ENCODE measurements at regions not wholly inside any gene's neighbourhood (a gene's known extent, or its start where the extent isn't known, plus 50 kb on each side); places are given as distances from the start of the nearest gene placed in this dataset.
"Not testable (repeated sequence)": the region's sequence is repeated elsewhere in the genome, so short reads cannot be mapped to it uniquely, and the experiment has no call there.

- DNase-seq (ENCODE audit: low read depth, low spot score) = no peak
Observed at GRCh38 chr2:172259827-172260226, 157.1 kb upstream of the DLX2 start.

DNA sequence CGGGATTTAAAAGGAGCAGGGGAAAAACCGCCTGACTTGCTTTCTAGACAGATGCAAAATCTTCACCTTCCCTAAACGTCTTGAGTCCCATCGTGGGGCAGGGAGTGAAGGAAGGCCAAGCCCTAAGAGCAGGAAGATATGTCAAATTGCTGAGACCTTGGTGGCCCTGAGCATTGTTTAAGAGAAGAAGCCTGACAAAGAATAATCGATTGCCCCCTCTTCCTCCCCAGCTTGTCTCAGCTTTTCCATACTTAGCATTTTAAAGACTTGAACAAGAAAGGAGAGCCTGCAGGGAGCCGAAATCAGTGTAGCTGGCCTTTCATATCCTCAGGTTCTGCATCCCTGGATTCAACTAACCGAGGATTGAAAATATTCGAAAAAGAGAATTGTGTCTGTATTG is 157.6 kb upstream of the DLX2 start:
- DNase-seq (ENCODE audit: low read depth, low spot score) = no peak

- DNase-seq (ENCODE audit: low read depth, low spot score) = no peak
Observed at GRCh38 chr2:172261292-172261691, 158.6 kb upstream of the DLX2 start.

DNA sequence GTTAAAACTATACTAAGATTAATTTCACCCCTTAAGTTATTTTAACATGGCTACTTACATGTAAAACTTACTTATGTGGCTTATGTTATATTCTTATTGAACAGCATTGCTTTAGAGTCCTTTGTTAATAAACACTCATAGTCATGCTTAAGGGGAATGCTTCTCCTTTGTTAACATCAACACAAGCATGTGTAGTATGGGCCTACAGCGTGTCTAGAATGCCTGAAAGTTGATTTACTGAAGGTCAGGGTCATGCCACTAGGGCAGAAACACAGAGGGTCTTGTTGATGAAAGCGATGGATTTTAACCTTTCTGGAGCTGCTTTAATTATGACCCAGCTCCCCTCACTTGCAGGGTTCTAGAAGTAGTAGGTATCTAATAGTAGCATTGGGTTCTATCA is 159.8 kb upstream of the DLX2 start:
- DNase-seq (ENCODE audit: low read depth, low spot score) = no peak

DNA sequence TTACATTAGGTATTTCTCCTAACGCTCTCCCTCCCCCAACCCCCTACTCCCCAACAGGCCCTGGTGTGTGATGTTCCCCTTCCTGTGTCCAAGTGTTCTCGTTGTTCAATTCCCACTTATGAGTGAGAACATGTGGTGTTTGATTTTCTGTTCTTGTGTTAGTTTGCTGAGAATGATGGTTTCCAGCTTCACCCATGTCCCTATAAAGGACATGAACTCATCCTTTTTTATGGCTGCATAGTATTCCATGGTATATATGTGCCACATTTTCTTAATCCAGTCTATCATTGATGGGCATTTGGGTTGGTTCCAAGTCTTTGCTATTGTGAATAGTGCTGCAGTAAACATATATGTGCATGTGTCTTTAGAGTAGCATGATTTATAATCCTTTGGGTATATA is 162.1 kb upstream of the DLX2 start:
- DNase-seq (ENCODE audit: low read depth, low spot score) = not testable (repeated sequence)

DNA sequence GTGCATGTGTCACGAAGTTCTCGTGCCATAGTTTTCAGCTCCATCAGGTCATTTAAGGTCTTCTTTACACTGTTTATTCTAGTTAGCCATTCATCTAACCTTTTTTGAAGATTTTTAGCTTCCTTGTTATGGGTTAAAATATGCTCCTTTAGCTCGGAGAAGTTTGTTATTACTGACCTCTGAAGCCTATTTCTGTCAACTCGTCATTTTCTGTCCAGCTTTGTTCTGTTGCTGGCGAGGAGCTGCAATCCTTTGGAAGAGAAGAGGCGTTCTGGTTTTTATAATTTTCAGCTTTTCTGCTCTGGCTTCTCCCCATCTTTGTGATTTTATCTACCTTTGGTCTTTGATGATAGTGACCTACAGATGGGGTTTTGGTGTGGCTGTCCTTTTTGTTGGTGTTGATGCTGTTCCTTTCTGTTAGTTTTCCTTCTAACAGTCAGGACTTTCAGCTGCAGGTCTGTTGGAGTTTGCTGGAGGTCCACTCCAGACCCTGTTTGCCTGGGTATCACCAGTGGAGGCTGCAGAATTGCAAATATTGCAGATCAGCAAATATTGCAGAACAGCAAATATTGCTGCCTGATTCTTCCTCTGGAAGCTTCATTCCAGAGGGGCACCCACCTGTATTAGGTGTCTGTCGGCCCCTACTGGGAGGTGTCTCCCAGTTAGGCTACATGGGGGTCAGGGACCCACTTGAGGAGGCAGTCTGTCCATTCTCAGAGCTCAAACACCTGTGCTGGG is 157.7 kb upstream of the ITGA6 start:
- DNase-seq (ENCODE audit: low read depth, low spot score) = not testable (repeated sequence)

DNA sequence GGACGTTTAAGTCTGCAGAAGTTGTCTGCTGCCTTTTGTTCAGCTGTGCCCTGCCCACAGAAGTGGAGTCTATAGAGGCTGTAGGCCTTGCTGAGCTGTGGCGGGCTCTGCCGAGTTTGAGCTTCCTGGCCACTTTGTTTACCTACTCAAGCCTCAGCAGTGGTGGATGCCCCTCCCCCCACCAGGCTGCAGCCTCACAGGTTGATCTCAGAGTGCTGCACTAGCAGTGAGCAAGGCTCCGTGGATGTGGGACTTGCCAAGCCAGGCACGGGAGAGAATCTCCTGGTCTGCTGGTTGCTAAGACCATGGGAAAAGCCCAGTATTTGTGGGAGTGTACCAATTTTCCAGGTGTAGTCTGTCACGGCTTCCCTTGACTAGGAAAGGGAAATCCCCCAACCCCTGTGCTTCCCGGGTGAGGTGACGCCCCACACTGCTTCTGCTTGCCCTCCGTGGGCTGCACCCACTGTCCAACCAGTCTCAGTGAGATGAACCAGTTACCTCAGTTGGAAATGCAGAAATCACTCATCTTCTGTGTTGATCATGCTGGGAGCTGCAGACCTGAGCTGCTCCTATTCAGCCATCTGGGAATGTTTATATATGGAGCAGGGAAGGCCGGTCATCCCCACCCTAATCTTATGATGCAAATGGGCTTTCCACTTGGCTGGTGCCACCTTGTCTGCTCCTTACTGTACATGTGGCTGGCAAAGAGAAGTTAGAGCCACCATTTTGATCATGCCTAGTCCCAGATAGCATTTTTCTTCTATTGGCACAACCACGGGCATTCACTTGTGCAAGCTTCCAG is 156.9 kb upstream of the ITGA6 start:
- no peak for DNase-seq (ENCODE audit: low read depth, low spot score)

DNA sequence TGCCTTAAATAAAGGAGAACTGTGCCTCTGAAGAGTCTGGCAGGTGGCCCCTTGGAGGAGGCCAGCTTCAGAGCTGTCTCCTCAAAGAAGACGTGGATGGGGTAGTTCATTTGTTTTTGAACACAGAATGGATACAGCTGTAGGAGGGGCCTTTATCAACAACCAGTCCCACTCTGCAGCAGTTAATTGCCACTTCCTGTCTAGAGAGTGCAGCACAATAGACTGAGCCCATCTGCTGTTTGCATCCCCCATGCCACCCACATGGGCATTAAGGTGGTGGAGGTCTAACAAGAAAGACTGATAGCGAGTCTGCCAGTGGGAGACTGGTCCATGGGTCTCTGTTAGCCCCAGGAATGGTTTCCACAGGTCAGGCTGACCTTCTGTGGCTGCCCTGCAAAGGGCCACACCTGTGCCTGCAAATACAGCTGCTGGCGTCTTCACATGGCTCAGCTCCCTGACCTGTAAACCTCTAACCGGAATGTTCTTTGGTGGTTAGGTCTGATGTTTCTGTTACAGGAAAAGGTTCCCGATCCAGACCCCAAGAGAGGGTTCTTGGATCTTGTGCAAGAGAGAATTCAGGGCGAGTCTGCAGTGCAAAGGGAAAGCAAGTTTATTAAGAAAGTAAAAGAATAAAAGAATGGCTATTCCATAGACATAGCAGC is 153.3 kb upstream of the ITGA6 start:
- no peak for DNase-seq (ENCODE audit: low read depth, low spot score)

DNA sequence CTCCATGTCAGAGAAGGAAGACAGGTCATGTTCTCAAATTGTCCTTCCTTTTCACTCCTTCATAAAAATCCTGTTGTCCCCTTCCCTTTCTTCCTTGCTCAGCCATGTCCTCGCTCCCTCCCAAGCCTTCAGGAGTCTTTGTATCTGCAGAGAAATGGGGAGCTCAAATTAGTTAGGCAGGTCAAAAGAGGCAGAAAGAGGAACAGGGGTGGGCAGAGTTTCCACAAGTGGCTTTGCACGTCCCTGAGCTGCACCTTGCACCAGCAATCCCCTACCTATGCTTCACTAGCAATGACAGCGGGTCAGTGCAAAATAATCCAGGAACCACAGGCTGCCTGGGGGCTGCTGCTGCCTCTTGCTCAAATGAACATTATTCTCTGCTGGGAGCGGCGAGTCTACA is 152.1 kb upstream of the ITGA6 start:
- no peak for DNase-seq (ENCODE audit: low read depth, low spot score)

- no peak for DNase-seq (ENCODE audit: low read depth, low spot score)
Observed at GRCh38 chr2:172276961-172277360, 150.4 kb upstream of the ITGA6 start.

DNA sequence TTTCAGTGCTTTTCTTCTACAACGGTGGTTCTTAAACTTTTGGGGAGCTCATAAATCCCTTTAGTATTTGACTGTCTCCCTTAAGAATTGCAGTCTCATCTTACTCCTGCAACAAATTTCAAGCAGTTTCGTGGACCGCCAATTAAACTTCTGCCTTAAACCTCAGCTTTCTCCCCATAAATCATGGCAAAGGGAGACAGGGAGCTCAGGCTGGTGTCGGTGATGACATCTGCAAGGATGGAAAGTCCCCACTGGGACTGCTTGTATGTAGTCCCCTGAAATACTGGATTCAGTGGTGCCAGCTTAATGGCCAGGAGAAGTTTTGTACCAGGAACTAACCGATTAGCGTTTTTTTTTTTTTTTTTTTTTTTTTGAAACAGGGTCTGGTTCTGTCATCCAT is 148.7 kb upstream of the ITGA6 start:
- DNase-seq (ENCODE audit: low read depth, low spot score) = no peak

- no peak for DNase-seq (ENCODE audit: low read depth, low spot score)
Observed at GRCh38 chr2:172279214-172279613, 148.2 kb upstream of the ITGA6 start.

- DNase-seq (ENCODE audit: low read depth, low spot score) = no peak
Observed at GRCh38 chr2:172279813-172280212, 147.6 kb upstream of the ITGA6 start.

- no peak for DNase-seq (ENCODE audit: low read depth, low spot score)
Observed at GRCh38 chr2:172280571-172281361, 146.6 kb upstream of the ITGA6 start.

GRCh38 chr2:172281648-172282570 is 145.5 kb upstream of the ITGA6 start:
- peak; percentile 25 for DNase-seq (ENCODE audit: low read depth, low spot score)

GRCh38 chr2:172282944-172283343 is 144.4 kb upstream of the ITGA6 start:
- DNase-seq (ENCODE audit: low read depth, low spot score) = peak; percentile 61

GRCh38 chr2:172283476-172283875 is 143.9 kb upstream of the ITGA6 start:
- peak; percentile 28 for DNase-seq (ENCODE audit: low read depth, low spot score)

- no peak for DNase-seq (ENCODE audit: low read depth, low spot score)
Observed at GRCh38 chr2:172284209-172284608, 143.2 kb upstream of the ITGA6 start.

GRCh38 chr2:172285010-172285621 is 142.3 kb upstream of the ITGA6 start:
- peak; percentile 76 for DNase-seq (ENCODE audit: low read depth, low spot score)

DNA sequence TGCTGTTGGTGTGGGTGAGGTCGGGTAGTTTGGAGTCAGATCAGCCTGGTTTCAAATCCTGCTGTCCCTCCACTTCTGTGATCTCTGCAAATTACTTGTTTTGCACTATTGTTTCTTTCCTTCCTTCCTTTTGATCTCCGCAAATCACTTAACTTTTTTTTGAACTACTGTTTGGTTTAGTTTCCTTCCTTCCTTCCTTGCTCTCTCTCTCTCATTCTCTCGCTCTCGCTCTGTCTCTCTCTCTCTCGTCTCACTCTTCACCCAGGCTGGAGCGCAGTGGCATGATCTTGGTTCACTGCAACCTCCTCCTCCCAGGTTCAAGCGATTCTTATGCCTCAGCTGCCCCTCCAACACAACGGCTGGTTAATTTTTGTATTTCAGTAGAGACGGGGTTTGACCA is 141.6 kb upstream of the ITGA6 start:
- DNase-seq (ENCODE audit: low read depth, low spot score) = no peak
